GM12878 (cell line): ENCODE measurements at regions not wholly inside any gene's neighbourhood (a gene's known extent, or its start where the extent isn't known, plus 50 kb on each side); places are given as distances from the start of the nearest gene placed in this dataset.

Source experiments
- BACH1 ChIP-seq: fragments of 450-650 bp; IDR thresholded peaks from 2 replicates; pipeline ENCODE4 v1.6.1; 2017; ENCODE audit warnings: mild to moderate bottlenecking, borderline replicate concordance
- KAT2A ChIP-seq: conservative IDR thresholded peaks from 2 replicates; pipeline ENCODE4 v1.6.1; 2011; ENCODE audit warnings: low read depth, low read length; ENCODE audit not compliant: control insufficient read depth
- MEF2A ChIP-seq: IDR thresholded peaks from 2 replicates; pipeline ENCODE4 v1.6.1; 2011; ENCODE audit warnings: low read depth, mild to moderate bottlenecking, low read length, moderate library complexity; ENCODE audit not compliant: insufficient read depth
- MYC ChIP-seq: IDR thresholded peaks from 2 replicates; pipeline ENCODE4 v1.6.1; 2011; ENCODE audit warnings: mild to moderate bottlenecking, low read length, moderate library complexity, inconsistent platforms; ENCODE audit not compliant: insufficient read depth, insufficient replicate concordance, insufficient read length, severe bottlenecking
- NBN ChIP-seq: fragments of 450-650 bp; IDR thresholded peaks from 2 replicates; pipeline ENCODE4 v1.6.1; 2016
- POLR2A ChIP-seq: IDR thresholded peaks from 2 replicates; pipeline ENCODE4 v1.6.1; 2011; ENCODE audit warnings: low read depth, mild to moderate bottlenecking, low read length
- RAD21 ChIP-seq: IDR thresholded peaks from 2 replicates; pipeline ENCODE4 v1.6.1; 2011; ENCODE audit warnings: mild to moderate bottlenecking, low read depth, low read length, moderate library complexity; ENCODE audit not compliant: insufficient read depth
- SP1 ChIP-seq: IDR thresholded peaks from one replicate; pipeline ENCODE4 v1.6.1; 2011; ENCODE audit warnings: low read depth, low read length
- TF ChIP-seq, protein P1 (sequence below): IDR thresholded peaks from 2 replicates; pipeline ENCODE4 v1.6.1; 2011; ENCODE audit warnings: low read depth, mild to moderate bottlenecking, low read length, moderate library complexity, borderline replicate concordance; ENCODE audit errors: extremely low read depth
- TF ChIP-seq, protein P2 (sequence below): IDR thresholded peaks from 2 replicates; pipeline ENCODE4 v1.6.1; 2012; ENCODE audit warnings: mild to moderate bottlenecking, low read depth, low read length
- TF ChIP-seq, protein P3 (sequence below): fragments of 450-650 bp; IDR thresholded peaks from 2 replicates; pipeline ENCODE4 v1.6.1; 2016; ENCODE audit warnings: mild to moderate bottlenecking, moderate library complexity, borderline replicate concordance

DNA sequence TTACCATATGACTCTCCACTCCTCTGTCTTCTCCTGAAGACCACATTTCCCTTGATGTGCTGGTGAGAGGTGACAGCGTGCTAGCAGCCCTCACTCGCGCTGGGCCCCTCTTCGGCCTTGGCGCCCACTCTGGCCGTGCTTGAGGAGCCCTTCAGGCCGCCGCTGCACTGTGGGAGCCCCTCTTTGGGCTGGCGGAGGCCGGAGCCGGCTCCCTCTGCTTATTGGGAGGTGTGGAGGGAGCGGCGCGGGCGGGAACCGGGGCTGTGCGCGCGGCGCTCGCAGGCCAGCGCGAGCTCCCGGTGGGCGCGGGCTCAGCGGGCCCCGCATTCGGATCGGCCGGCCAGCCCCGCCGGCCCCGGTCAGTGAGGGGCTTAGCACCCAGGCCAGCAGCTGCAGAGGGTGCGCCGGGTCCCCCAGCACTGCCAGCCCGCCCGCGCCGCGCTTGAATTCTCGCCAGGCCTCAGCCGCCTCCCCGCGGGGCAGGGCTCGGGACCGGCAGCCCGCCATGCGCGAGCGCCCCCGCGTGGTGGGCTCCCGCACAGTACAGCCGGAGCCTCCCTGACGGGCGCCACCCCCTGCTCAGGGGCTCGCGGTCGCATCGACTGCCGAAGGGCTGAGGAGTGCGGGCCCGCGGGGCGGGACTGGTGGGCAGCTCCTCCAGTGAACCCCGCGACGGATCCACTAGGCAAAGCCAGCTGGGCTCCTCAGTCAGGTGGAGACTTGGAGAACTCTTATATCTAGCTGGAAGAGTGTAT is 246.6 kb upstream of the REG3G start:
- TF ChIP-seq POLR2A (no peak), KAT2A (no peak), NBN (no peak), MYC (no peak), BACH1 (no peak), MEF2A (no peak), RAD21 (no peak), SP1 (no peak)
- TF ChIP-seq, protein P1, sequence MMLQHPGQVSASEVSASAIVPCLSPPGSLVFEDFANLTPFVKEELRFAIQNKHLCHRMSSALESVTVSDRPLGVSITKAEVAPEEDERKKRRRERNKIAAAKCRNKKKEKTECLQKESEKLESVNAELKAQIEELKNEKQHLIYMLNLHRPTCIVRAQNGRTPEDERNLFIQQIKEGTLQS, result no peak
- TF ChIP-seq, protein P2, sequence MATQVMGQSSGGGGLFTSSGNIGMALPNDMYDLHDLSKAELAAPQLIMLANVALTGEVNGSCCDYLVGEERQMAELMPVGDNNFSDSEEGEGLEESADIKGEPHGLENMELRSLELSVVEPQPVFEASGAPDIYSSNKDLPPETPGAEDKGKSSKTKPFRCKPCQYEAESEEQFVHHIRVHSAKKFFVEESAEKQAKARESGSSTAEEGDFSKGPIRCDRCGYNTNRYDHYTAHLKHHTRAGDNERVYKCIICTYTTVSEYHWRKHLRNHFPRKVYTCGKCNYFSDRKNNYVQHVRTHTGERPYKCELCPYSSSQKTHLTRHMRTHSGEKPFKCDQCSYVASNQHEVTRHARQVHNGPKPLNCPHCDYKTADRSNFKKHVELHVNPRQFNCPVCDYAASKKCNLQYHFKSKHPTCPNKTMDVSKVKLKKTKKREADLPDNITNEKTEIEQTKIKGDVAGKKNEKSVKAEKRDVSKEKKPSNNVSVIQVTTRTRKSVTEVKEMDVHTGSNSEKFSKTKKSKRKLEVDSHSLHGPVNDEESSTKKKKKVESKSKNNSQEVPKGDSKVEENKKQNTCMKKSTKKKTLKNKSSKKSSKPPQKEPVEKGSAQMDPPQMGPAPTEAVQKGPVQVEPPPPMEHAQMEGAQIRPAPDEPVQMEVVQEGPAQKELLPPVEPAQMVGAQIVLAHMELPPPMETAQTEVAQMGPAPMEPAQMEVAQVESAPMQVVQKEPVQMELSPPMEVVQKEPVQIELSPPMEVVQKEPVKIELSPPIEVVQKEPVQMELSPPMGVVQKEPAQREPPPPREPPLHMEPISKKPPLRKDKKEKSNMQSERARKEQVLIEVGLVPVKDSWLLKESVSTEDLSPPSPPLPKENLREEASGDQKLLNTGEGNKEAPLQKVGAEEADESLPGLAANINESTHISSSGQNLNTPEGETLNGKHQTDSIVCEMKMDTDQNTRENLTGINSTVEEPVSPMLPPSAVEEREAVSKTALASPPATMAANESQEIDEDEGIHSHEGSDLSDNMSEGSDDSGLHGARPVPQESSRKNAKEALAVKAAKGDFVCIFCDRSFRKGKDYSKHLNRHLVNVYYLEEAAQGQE, result no peak
- TF ChIP-seq, protein P3, sequence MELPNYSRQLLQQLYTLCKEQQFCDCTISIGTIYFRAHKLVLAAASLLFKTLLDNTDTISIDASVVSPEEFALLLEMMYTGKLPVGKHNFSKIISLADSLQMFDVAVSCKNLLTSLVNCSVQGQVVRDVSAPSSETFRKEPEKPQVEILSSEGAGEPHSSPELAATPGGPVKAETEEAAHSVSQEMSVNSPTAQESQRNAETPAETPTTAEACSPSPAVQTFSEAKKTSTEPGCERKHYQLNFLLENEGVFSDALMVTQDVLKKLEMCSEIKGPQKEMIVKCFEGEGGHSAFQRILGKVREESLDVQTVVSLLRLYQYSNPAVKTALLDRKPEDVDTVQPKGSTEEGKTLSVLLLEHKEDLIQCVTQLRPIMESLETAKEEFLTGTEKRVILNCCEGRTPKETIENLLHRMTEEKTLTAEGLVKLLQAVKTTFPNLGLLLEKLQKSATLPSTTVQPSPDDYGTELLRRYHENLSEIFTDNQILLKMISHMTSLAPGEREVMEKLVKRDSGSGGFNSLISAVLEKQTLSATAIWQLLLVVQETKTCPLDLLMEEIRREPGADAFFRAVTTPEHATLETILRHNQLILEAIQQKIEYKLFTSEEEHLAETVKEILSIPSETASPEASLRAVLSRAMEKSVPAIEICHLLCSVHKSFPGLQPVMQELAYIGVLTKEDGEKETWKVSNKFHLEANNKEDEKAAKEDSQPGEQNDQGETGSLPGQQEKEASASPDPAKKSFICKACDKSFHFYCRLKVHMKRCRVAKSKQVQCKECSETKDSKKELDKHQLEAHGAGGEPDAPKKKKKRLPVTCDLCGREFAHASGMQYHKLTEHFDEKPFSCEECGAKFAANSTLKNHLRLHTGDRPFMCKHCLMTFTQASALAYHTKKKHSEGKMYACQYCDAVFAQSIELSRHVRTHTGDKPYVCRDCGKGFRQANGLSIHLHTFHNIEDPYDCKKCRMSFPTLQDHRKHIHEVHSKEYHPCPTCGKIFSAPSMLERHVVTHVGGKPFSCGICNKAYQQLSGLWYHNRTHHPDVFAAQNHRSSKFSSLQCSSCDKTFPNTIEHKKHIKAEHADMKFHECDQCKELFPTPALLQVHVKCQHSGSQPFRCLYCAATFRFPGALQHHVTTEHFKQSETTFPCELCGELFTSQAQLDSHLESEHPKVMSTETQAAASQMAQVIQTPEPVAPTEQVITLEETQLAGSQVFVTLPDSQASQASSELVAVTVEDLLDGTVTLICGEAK, result no peak
